GM23338 (cell line): ENCODE measurements at regions not wholly inside any gene's neighbourhood (a gene's known extent, or its start where the extent isn't known, plus 50 kb on each side); places are given as distances from the start of the nearest gene placed in this dataset.

ENCODE experiments used
- ATAC-seq: fragments of 200-7000 bp; cut with Tn5 transposase; 3 replicates; pipeline ENCODE4 v1.9.1; 2020
- DNase-seq: peaks from one replicate; pipeline ENCODE4 v3.0.0-alpha.2; 2015; ENCODE audit warnings: low spot score
- H2AFZ ChIP-seq: fragments of 200-600 bp; sonication (generic); 2 replicates; pipeline ENCODE4 v1.8.0; 2016; ENCODE audit warnings: antibody characterized with exemption, mild to moderate bottlenecking, moderate library complexity
- H3F3A ChIP-seq: fragments of 200-600 bp; sonication (generic); replicated peaks from 2 replicates; pipeline ENCODE4 v1.8.0; 2017; ENCODE audit warnings: antibody characterized with exemption, mixed run types, low read depth
- H3K27ac ChIP-seq: fragments of 200-600 bp; sonication (generic); 2 replicates; pipeline ENCODE4 v1.6.1; 2016; ENCODE audit warnings: low read depth
- H3K27me3 ChIP-seq: fragments of 200-600 bp; sonication (generic); 2 replicates; pipeline ENCODE4 v1.8.0; 2016; ENCODE audit warnings: mild to moderate bottlenecking, mixed run types, moderate library complexity; ENCODE audit not compliant: insufficient read depth
- H3K36me3 ChIP-seq: fragments of 200-600 bp; sonication (generic); 2 replicates; pipeline ENCODE4 v1.8.0; 2016; ENCODE audit warnings: mild to moderate bottlenecking; ENCODE audit not compliant: insufficient read depth
- H3K4me1 ChIP-seq: fragments of 200-600 bp; sonication (generic); 2 replicates; pipeline ENCODE4 v1.8.0; 2016; ENCODE audit warnings: mild to moderate bottlenecking, moderate library complexity; ENCODE audit not compliant: insufficient read depth
- H3K4me2 ChIP-seq: fragments of 200-600 bp; sonication (generic); 2 replicates; pipeline ENCODE4 v1.7.1; 2017; ENCODE audit warnings: mixed run types
- H3K4me3 ChIP-seq: fragments of 200-600 bp; sonication (generic); 2 replicates; pipeline ENCODE4 v1.6.1; 2016; ENCODE audit warnings: mixed run types
- H3K79me2 ChIP-seq: fragments of 200-600 bp; sonication (generic); replicated peaks from 2 replicates; pipeline ENCODE4 v1.8.0; 2017; ENCODE audit warnings: mild to moderate bottlenecking; ENCODE audit not compliant: insufficient read depth
- H3K9me2 ChIP-seq: fragments of 200-600 bp; sonication (generic); 2 replicates; pipeline ENCODE4 v1.8.0; 2017; ENCODE audit not compliant: insufficient read depth
- H4K20me1 ChIP-seq: fragments of 200-600 bp; sonication (generic); replicated peaks from 2 replicates; pipeline ENCODE4 v1.8.0; 2017; ENCODE audit warnings: mild to moderate bottlenecking; ENCODE audit not compliant: insufficient read depth
- H3K27ac Mint-ChIP-seq: 2 replicates; pipeline ENCODE4 v1.8.0; 2020; ENCODE audit warnings: inconsistent platforms, mild to moderate bottlenecking, moderate library complexity, mixed read lengths
- H3K27me3 Mint-ChIP-seq: 3 replicates; pipeline ENCODE4 v1.8.0; 2022; ENCODE audit warnings: low read depth, mild to moderate bottlenecking, moderate library complexity, mixed read lengths, inconsistent platforms; ENCODE audit not compliant: insufficient read depth, poor library complexity
- H3K36me3 Mint-ChIP-seq: 3 replicates; pipeline ENCODE4 v1.8.0; 2021; ENCODE audit warnings: low read depth, mild to moderate bottlenecking, inconsistent platforms, moderate library complexity, mixed read lengths
- H3K4me1 Mint-ChIP-seq: 3 replicates; pipeline ENCODE4 v1.8.0; 2020; ENCODE audit warnings: mild to moderate bottlenecking, inconsistent platforms, mixed read lengths
- H3K4me3 Mint-ChIP-seq: 3 replicates; pipeline ENCODE4 v1.8.0; 2021; ENCODE audit warnings: moderate library complexity, mild to moderate bottlenecking, inconsistent platforms, mixed read lengths
- H3K9me3 Mint-ChIP-seq: 3 replicates; pipeline ENCODE4 v1.8.0; 2020; ENCODE audit warnings: moderate library complexity, mild to moderate bottlenecking, inconsistent platforms, mixed read lengths
- CREB1 ChIP-seq: fragments of 250-450 bp; sonication (Bioruptor Pico); IDR thresholded peaks from 2 replicates; pipeline ENCODE4 v1.5.0; 2020; ENCODE audit warnings: low read depth, mild to moderate bottlenecking, moderate library complexity
- EZH2 ChIP-seq: fragments of 200-600 bp; sonication (generic); IDR thresholded peaks from one replicate; pipeline ENCODE4 v1.8.0; 2017; ENCODE audit warnings: antibody characterized with exemption, mild to moderate bottlenecking, low read depth; ENCODE audit not compliant: unreplicated experiment
- JUNB ChIP-seq: IDR thresholded peaks from one replicate; pipeline ENCODE4 v1.6.1; 2016; ENCODE audit warnings: antibody characterized with exemption; ENCODE audit not compliant: unreplicated experiment
- STAT1 ChIP-seq: IDR thresholded peaks from one replicate; pipeline ENCODE4 v1.6.1; 2016; ENCODE audit warnings: antibody characterized with exemption; ENCODE audit not compliant: unreplicated experiment
- ZNF114 ChIP-seq: fragments of 250-450 bp; sonication (Bioruptor Pico); IDR thresholded peaks from 2 replicates; pipeline ENCODE4 v1.5.0; 2020; ENCODE audit warnings: mild to moderate bottlenecking, moderate library complexity
- ZNF331 ChIP-seq: fragments of 250-450 bp; sonication (Bioruptor Pico); IDR thresholded peaks from 2 replicates; pipeline ENCODE4 v1.5.0; 2020; ENCODE audit warnings: low read depth, mild to moderate bottlenecking, moderate library complexity
- ZNF462 ChIP-seq: fragments of 250-450 bp; sonication (Bioruptor Pico); IDR thresholded peaks from 2 replicates; pipeline ENCODE4 v1.5.0; 2020; ENCODE audit warnings: mild to moderate bottlenecking, moderate library complexity
- TF ChIP-seq, protein P1 (sequence below): IDR thresholded peaks from 2 replicates; pipeline ENCODE4 v1.6.1; 2016; ENCODE audit warnings: antibody characterized with exemption
- TF ChIP-seq, protein P2 (sequence below), 2 experiments: fragments of 200-600 bp in 1 of 2; sonication (generic) in 1 of 2; conservative IDR thresholded peaks; 2 replicates each; pipeline versions ENCODE4 v1.5.1 to v1.6.1; 2016 to 2017; ENCODE audit warnings: antibody characterized with exemption in 2 of 2, low read depth in 2 of 2, mild to moderate bottlenecking in 2 of 2, moderate library complexity in 1 of 2

GRCh38 chr6:163802267-163802666 lies 387.7 kb downstream of the QKI start:
- no peaks in the 10 kb centered on the region for H3F3A ChIP-seq
- Mint-ChIP-seq H3K4me1 (peaks cover 7% of the 10 kb centered on the region; the same call in 2 of the 3 replicates), H3K27ac (no peak overlapping the region), H3K36me3 (no peaks in the 10 kb centered on the region), H3K9me3 (peaks cover 3% of the 10 kb centered on the region; the same call in 2 of the 3 replicates), H3K4me3 (no peak overlapping the region), H3K27me3 (no peaks in the 10 kb centered on the region)
- no peaks in the 10 kb centered on the region for H3K27me3 ChIP-seq
- H3K27ac ChIP-seq = no peak overlapping the region
- H2AFZ ChIP-seq = no peak overlapping the region
- DNase-seq (no peak), ATAC-seq (no peak)
- H4K20me1 ChIP-seq = no peaks in the 10 kb centered on the region
- no peak overlapping the region for H3K4me2 ChIP-seq
- H3K36me3 ChIP-seq = no peaks in the 10 kb centered on the region
- H3K9me2 ChIP-seq = 0 out of 2 replicates have a peak, but pooled peaks cover 3% of the 10 kb centered on the region
- H3K4me3 ChIP-seq = no peak overlapping the region
- no peaks in the 10 kb centered on the region for H3K79me2 ChIP-seq
- H3K4me1 ChIP-seq = peaks cover 9% of the 10 kb centered on the region; the same call in 1 of the 2 replicates
- no peak for TF ChIP-seq ZNF462

GRCh38 chr6:163797296-163797845 lies 382.9 kb downstream of the QKI start:
- DNase-seq (no peak), ATAC-seq (no peak)
- H3K9me3 Mint-ChIP-seq = peaks cover 3% of the 10 kb centered on the region; the same call in 2 of the 3 replicates
- no peaks in the 10 kb centered on the region for H3K4me1 ChIP-seq
- H3K4me3 Mint-ChIP-seq = no peak overlapping the region
- H3K36me3 Mint-ChIP-seq = no peaks in the 10 kb centered on the region
- peaks cover 8% of the 10 kb centered on the region; the same call in 2 of the 3 replicates for H3K4me1 Mint-ChIP-seq
- H4K20me1 ChIP-seq = no peaks in the 10 kb centered on the region
- H3K27me3 Mint-ChIP-seq = no peaks in the 10 kb centered on the region
- no peaks in the 10 kb centered on the region for H3K79me2 ChIP-seq
- H3K27me3 ChIP-seq = no peaks in the 10 kb centered on the region
- no peak overlapping the region for H3K27ac Mint-ChIP-seq
- no peak overlapping the region for H2AFZ ChIP-seq
- H3K36me3 ChIP-seq = no peaks in the 10 kb centered on the region
- no peak overlapping the region for H3K27ac ChIP-seq
- H3K4me2 ChIP-seq = no peak overlapping the region
- H3K4me3 ChIP-seq = no peak overlapping the region
- peaks cover 9% of the 10 kb centered on the region; the same call in 1 of the 2 replicates for H3K9me2 ChIP-seq
- H3F3A ChIP-seq = no peaks in the 10 kb centered on the region
- TF ChIP-seq ZNF114 = no peak
- TF ChIP-seq STAT1 = no peak
- TF ChIP-seq, protein P1, sequence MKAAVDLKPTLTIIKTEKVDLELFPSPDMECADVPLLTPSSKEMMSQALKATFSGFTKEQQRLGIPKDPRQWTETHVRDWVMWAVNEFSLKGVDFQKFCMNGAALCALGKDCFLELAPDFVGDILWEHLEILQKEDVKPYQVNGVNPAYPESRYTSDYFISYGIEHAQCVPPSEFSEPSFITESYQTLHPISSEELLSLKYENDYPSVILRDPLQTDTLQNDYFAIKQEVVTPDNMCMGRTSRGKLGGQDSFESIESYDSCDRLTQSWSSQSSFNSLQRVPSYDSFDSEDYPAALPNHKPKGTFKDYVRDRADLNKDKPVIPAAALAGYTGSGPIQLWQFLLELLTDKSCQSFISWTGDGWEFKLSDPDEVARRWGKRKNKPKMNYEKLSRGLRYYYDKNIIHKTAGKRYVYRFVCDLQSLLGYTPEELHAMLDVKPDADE = no peak
- TF ChIP-seq, protein P2, sequence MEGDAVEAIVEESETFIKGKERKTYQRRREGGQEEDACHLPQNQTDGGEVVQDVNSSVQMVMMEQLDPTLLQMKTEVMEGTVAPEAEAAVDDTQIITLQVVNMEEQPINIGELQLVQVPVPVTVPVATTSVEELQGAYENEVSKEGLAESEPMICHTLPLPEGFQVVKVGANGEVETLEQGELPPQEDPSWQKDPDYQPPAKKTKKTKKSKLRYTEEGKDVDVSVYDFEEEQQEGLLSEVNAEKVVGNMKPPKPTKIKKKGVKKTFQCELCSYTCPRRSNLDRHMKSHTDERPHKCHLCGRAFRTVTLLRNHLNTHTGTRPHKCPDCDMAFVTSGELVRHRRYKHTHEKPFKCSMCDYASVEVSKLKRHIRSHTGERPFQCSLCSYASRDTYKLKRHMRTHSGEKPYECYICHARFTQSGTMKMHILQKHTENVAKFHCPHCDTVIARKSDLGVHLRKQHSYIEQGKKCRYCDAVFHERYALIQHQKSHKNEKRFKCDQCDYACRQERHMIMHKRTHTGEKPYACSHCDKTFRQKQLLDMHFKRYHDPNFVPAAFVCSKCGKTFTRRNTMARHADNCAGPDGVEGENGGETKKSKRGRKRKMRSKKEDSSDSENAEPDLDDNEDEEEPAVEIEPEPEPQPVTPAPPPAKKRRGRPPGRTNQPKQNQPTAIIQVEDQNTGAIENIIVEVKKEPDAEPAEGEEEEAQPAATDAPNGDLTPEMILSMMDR (conservative IDR thresholded peaks at IDR 0.05; ENCODE audit: low read depth in 2 of 2) = no peak
- no peak for TF ChIP-seq CREB1
- TF ChIP-seq ZNF331 (CRISPR knock-in tag) = no peak
- TF ChIP-seq EZH2 = no peak
- TF ChIP-seq JUNB = no peak
